Uterus (tissue), 3 donors: ENCODE measurements at regions not wholly inside any gene's neighbourhood (a gene's known extent, or its start where the extent isn't known, plus 50 kb on each side); places are given as distances from the start of the nearest gene placed in this dataset.

Experiments used
- DNase-seq, 2 donors: peaks; one replicate each; pipeline ENCODE4 v3.0.0-alpha.2; 2019 to 2020
- H3K27ac ChIP-seq, 2 donors: fragments of 200-600 bp; sonication (generic); 1 replicate in 1 of 2; 2 replicates in 1 of 2; pipeline ENCODE4 v1.5.1; 2016 to 2018
- H3K27me3 ChIP-seq, 2 donors: fragments of 200-600 bp; sonication (generic); one replicate each; pipeline ENCODE4 v1.5.1; 2018 to 2019; ENCODE audit warnings: control low read depth in 1 of 2
- H3K36me3 ChIP-seq, 2 donors: fragments of 200-600 bp; sonication (generic); one replicate each; pipeline ENCODE4 v1.5.1; 2019; ENCODE audit warnings: control low read depth in 1 of 2
- H3K4me1 ChIP-seq, 2 donors: fragments of 200-600 bp; sonication (generic); one replicate each; pipeline ENCODE4 v1.5.1; 2018 to 2019; ENCODE audit warnings: control low read depth in 1 of 2
- H3K4me3 ChIP-seq, 2 donors: fragments of 200-600 bp; sonication (generic); 1 replicate in 1 of 2; 2 replicates in 1 of 2; pipeline ENCODE4 v1.5.1; 2018 to 2019; ENCODE audit warnings: mild to moderate bottlenecking in 1 of 2
- H3K9me3 ChIP-seq, 2 donors: fragments of 200-600 bp; sonication (generic); one replicate each; pipeline ENCODE4 v1.5.1; 2019; ENCODE audit warnings: control low read depth in 1 of 2
- CTCF ChIP-seq, 4 experiments: fragments of 200-600 bp in 2 of 4; fragments of 450-650 bp in 2 of 4; sonication (generic) in 2 of 4; IDR thresholded peaks; one replicate each; pipeline ENCODE4 v1.5.1; 2016 to 2019; ENCODE audit warnings: antibody characterized with exemption in 4 of 4, mild to moderate bottlenecking in 2 of 4, moderate library complexity in 1 of 4
- POLR2A ChIP-seq, 2 donors: fragments of 450-650 bp; IDR thresholded peaks; one replicate each; pipeline ENCODE4 v1.6.1; 2016; ENCODE audit warnings: antibody characterized with exemption in 2 of 2, mild to moderate bottlenecking in 1 of 2, moderate library complexity in 1 of 2
- intact Hi-C: fragments of 100-400 bp; cut with DNase I; formaldehyde crosslinking; loops from one replicate; pipeline ENCODE4 v1.15.1; 2023; ENCODE audit warnings: low total_unique reads
- donor health status: DM: yes; HTN: yes; CAD: no.

GRCh38 chr12:58502226-58502625, 418.1 kb downstream of the LRIG3 start:
- no peaks in the 10 kb centered on the region for H3K9me3 ChIP-seq
- H3K36me3 ChIP-seq, result no peaks in the 10 kb centered on the region
- intact Hi-C loops, result no loop called here
- no peak for TF ChIP-seq CTCF (IDR thresholded peaks at IDR 0.05)
- no peak for TF ChIP-seq POLR2A (IDR thresholded peaks at IDR 0.05)
- no peaks in the 10 kb centered on the region for H3K4me1 ChIP-seq
- H3K27ac ChIP-seq, result no peak overlapping the region
- DNase-seq, result no peak
- H3K4me3 ChIP-seq, result no peak overlapping the region
- H3K27me3 ChIP-seq, result no peaks in the 10 kb centered on the region

GRCh38 chr12:58502841-58503240, 417.5 kb downstream of the LRIG3 start:
- no peaks in the 10 kb centered on the region for H3K27me3 ChIP-seq
- intact Hi-C loops, result no loop called here

GRCh38 chr12:58503731-58504130, 416.6 kb downstream of the LRIG3 start:
- no peak for DNase-seq
- Histone ChIP-seq H3K27ac (no peak overlapping the region), H3K9me3 (no peaks in the 10 kb centered on the region), H3K36me3 (no peaks in the 10 kb centered on the region), H3K27me3 (no peaks in the 10 kb centered on the region), H3K4me3 (no peak overlapping the region), H3K4me1 (no peaks in the 10 kb centered on the region)
- TF ChIP-seq CTCF (IDR thresholded peaks at IDR 0.05) (no peak), POLR2A (IDR thresholded peaks at IDR 0.05) (no peak)
- intact Hi-C loops, result no loop called here

More at GRCh38 chr12:58502841-58503240, 417.5 kb downstream of the LRIG3 start:
- DNase-seq, result no peak
- Histone ChIP-seq H3K36me3 (no peaks in the 10 kb centered on the region), H3K27ac (no peak overlapping the region), H3K4me3 (no peak overlapping the region), H3K4me1 (no peaks in the 10 kb centered on the region), H3K9me3 (no peaks in the 10 kb centered on the region)
- no peak for TF ChIP-seq CTCF (IDR thresholded peaks at IDR 0.05)
- TF ChIP-seq POLR2A (IDR thresholded peaks at IDR 0.05), result no peak

- intact Hi-C loops, result no loop called here
- Histone ChIP-seq H3K36me3 (no peaks in the 10 kb centered on the region), H3K4me3 (no peak overlapping the region), H3K27ac (no peak overlapping the region), H3K27me3 (no peaks in the 10 kb centered on the region), H3K9me3 (no peaks in the 10 kb centered on the region), H3K4me1 (no peaks in the 10 kb centered on the region)
- DNase-seq, result no peak
- TF ChIP-seq POLR2A (IDR thresholded peaks at IDR 0.05), result no peak
- TF ChIP-seq CTCF (IDR thresholded peaks at IDR 0.05), result no peak
Observed at GRCh38 chr12:58504143-58504938, 416.0 kb downstream of the LRIG3 start.

GRCh38 chr12:58509116-58509885, 411.0 kb downstream of the LRIG3 start:
- Histone ChIP-seq H3K36me3 (no peaks in the 10 kb centered on the region), H3K4me3 (no peak overlapping the region), H3K27ac (no peak overlapping the region), H3K27me3 (no peaks in the 10 kb centered on the region), H3K9me3 (no peaks in the 10 kb centered on the region), H3K4me1 (no peaks in the 10 kb centered on the region)
- intact Hi-C loops, result no loop called here
- TF ChIP-seq CTCF (IDR thresholded peaks at IDR 0.05), result no peak
- TF ChIP-seq POLR2A (IDR thresholded peaks at IDR 0.05), result no peak
- no peak for DNase-seq
